ENCODE measurements at regions not wholly inside any gene's neighbourhood (a gene's known extent, or its start where the extent isn't known, plus 50 kb on each side); places are given as distances from the start of the nearest gene placed in this dataset.

DNA sequence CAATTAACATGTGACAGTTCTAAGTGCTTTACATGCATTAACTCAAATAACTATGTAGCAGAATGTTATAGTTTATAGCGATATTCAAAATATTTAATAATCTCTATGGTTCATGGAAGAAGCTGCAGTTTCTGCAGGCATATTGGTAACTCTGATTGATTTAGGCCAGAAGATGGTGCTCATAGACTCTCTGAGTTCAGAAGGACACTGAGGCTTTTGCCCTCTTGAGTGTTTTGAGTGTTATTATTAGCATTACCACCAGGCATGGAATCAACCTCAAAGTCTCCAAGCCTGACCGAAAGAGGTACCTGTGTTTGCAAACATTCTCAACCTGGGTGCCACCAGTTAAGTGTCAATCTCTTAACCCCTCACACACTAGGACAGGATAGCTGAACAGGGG lies 792.3 kb upstream of the PCDH7 start:
- DNase-seq (no peak), ATAC-seq (no peak)
- peaks cover 6% of the 10 kb centered on the region for H3K9me3 Mint-ChIP-seq
- H3K36me3 Mint-ChIP-seq (ENCODE audit: low read depth): no peaks in the 10 kb centered on the region
- no peaks in the 10 kb centered on the region for H3K27me3 Mint-ChIP-seq
- H3K27ac Mint-ChIP-seq: no peak overlapping the region
- H3K4me3 Mint-ChIP-seq: no peak overlapping the region
- no peaks in the 10 kb centered on the region for H3K4me1 Mint-ChIP-seq

DNA sequence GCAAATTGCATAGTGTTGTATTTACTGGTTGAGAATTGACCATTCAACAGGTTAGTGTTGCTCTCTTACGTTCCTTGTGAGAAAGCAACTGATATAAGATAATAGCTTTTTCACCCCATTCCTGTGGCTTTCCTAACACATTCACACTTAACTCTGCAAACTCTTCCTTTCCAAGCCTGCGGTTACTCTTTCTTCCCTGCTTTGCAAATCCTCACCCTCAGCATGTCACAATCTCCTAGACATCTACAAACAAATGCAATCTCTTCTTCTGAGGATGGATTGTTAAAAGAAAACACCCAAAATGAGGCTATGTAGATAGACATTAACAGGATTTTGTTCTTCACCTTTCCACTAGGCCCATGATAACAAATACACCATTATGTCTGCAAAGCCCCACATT lies 771.7 kb upstream of the PCDH7 start:
- H3K4me1 Mint-ChIP-seq: no peaks in the 10 kb centered on the region
- no peaks in the 10 kb centered on the region for H3K36me3 Mint-ChIP-seq (ENCODE audit: low read depth)
- no peak overlapping the region for H3K27ac Mint-ChIP-seq
- ATAC-seq: no peak
- H3K9me3 Mint-ChIP-seq: peaks cover 16% of the 10 kb centered on the region
- H3K4me3 Mint-ChIP-seq: no peak overlapping the region
- no peak for DNase-seq
- no peaks in the 10 kb centered on the region for H3K27me3 Mint-ChIP-seq

DNA sequence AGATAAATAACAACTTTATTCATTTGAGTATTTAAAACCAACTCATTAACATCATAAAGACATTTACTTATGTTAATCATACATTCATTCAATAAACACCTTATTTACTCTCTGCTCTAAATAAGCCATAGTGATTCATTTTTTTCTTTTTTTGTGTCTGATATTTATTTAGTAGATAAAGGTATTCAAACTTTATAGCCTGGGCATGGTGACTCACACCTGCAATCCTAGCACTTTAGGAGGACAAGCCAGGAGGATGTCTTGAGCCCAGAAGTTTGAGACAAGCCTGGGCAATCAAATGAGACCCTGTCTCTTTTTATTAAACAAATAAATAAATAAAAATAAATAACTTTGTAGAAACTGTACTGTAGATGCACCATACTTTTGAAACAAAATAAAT lies 771.3 kb upstream of the PCDH7 start:
- Mint-ChIP-seq H3K36me3 (ENCODE audit: low read depth) (no peaks in the 10 kb centered on the region), H3K27ac (no peak overlapping the region), H3K9me3 (peaks cover 16% of the 10 kb centered on the region), H3K27me3 (no peaks in the 10 kb centered on the region), H3K4me1 (no peaks in the 10 kb centered on the region), H3K4me3 (no peak overlapping the region)
- DNase-seq (no peak), ATAC-seq (no peak)

DNA sequence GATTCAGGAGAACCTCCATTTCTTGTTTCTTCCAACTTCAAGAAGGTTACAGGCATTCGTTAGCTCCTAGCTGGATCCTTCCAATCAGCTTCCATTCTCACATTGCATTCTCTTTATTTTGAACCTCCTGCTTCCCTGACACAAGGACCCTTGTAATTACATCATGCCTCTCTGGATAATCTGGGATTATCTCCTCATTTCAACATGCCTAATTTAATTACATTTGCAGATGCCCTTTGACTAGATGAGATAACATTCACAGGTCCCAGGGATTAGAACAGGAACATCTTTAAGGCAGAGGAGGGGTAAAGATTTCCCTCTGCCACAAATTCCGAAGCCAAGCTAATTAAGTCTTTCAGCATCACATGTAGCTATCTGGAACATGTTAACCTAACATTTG lies 753.8 kb upstream of the PCDH7 start:
- Mint-ChIP-seq H3K9me3 (no peaks in the 10 kb centered on the region), H3K4me1 (no peaks in the 10 kb centered on the region), H3K27ac (no peak overlapping the region), H3K4me3 (no peak overlapping the region), H3K27me3 (no peaks in the 10 kb centered on the region), H3K36me3 (ENCODE audit: low read depth) (no peaks in the 10 kb centered on the region)
- DNase-seq: no peak
- ATAC-seq: no peak

DNA sequence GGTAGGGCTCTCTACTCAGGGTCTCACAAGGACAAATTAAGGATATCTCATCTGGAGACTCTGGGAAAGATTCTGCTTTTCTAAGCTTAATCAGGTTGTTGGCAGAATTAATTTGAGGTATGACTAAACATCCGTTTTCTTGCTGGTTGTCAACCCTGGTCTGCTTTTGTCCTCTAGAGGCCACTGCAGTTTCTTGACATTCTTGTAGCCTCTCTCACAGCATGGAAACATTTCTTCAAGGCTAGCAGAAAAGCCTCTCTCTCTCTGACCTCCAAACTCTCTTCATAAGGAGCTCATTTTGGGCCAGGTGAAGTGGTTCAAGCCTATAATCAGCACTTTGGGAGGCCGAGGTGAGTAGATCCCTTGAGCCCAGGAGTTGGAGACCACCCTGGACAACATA lies 749.5 kb upstream of the PCDH7 start:
- Mint-ChIP-seq H3K27ac (no peak overlapping the region), H3K4me3 (no peak overlapping the region), H3K4me1 (no peaks in the 10 kb centered on the region), H3K9me3 (peaks cover 4% of the 10 kb centered on the region), H3K36me3 (ENCODE audit: low read depth) (no peaks in the 10 kb centered on the region), H3K27me3 (no peaks in the 10 kb centered on the region)
- no peak for DNase-seq
- no peak for ATAC-seq

DNA sequence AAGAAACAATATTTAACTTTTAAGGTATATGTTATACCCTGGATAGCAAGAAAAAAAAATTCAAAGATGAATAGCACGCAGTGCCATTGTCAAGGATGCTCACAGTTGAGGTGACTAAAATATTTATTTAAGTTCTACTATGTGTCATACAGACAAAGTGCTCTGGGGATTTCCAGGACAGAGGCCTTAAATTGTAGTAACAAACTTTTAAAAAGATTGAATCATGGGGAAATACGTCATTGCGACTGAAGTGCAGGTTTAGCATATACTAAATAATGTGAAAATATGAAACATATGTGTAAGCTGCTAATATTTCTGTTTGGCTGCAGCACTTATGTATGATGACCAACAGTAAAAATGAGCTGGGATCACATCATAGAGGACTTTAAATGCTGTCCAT lies 748.0 kb upstream of the PCDH7 start:
- Mint-ChIP-seq H3K27me3 (no peaks in the 10 kb centered on the region), H3K27ac (no peak overlapping the region), H3K4me3 (no peak overlapping the region), H3K4me1 (no peaks in the 10 kb centered on the region), H3K9me3 (peaks cover 8% of the 10 kb centered on the region), H3K36me3 (ENCODE audit: low read depth) (no peaks in the 10 kb centered on the region)
- ATAC-seq (no peak), DNase-seq (no peak)

DNA sequence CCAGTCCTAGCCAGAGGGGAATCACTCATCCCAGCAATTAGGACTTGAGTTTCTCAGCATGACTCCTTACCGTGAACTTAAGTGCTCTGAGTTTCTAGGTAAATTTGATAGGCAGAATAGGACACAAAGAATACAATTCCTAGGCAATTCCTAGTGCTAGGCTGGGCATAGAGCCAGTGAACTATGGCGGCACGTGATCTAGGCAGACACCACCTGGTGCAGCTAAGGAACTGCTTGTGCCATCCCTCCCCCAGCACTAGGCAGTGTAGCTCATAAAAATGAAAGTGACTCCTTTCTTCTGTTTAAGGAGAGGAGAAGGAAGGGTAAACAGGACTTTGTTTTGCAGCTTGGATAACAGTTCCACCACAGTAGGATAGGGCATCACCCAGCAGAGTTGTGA lies 736.3 kb upstream of the PCDH7 start:
- Mint-ChIP-seq H3K27me3 (no peaks in the 10 kb centered on the region), H3K4me3 (no peak overlapping the region), H3K27ac (no peak overlapping the region), H3K4me1 (no peaks in the 10 kb centered on the region), H3K36me3 (ENCODE audit: low read depth) (no peaks in the 10 kb centered on the region), H3K9me3 (no peaks in the 10 kb centered on the region)
- ATAC-seq (no peak), DNase-seq (no peak)

DNA sequence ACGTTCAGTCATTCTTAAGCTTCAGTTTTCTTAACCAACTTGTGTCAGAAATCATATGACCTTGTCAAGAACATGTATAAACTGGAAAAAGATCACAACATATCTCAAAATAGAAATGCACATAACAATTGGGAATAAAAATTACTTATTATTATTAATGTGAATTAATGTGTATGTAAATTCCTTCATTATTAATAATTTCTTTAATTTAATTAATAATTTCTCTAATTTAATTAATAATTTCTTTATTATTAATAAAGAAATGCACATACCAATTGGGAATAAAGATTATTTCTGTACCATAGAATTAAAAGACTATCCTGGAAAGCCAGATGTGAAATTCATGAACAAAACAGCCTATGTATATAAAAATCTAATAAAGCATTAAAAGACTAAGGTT lies 718.5 kb upstream of the PCDH7 start:
- no peak for DNase-seq
- Mint-ChIP-seq H3K4me3 (no peak overlapping the region), H3K27ac (no peak overlapping the region), H3K4me1 (no peaks in the 10 kb centered on the region), H3K36me3 (ENCODE audit: low read depth) (no peaks in the 10 kb centered on the region), H3K27me3 (no peaks in the 10 kb centered on the region), H3K9me3 (peaks cover 14% of the 10 kb centered on the region)
- ATAC-seq: no peak

DNA sequence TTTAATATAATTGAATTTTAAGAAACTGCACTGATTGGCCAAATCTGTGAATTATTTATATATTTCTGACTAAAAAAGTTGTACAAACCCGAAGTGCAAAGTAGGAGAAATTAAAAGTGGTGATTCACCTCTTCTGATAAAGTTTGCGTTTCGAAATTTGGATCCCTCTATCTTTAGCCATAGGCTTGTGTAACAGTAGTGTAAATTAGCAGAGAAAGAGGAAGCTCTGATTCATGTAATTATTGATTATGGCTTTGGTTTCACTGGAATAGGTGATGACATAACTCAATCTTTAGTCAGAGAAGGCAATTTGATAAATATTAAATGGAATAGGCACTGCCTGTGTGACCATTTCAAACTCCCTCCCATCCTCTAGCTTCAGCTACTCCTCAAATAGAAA lies 717.8 kb upstream of the PCDH7 start:
- no peaks in the 10 kb centered on the region for H3K36me3 Mint-ChIP-seq (ENCODE audit: low read depth)
- H3K27me3 Mint-ChIP-seq: no peaks in the 10 kb centered on the region
- H3K9me3 Mint-ChIP-seq: peaks cover 20% of the 10 kb centered on the region
- no peak overlapping the region for H3K4me3 Mint-ChIP-seq
- H3K4me1 Mint-ChIP-seq: no peaks in the 10 kb centered on the region
- ATAC-seq (no peak), DNase-seq (no peak)
- no peak overlapping the region for H3K27ac Mint-ChIP-seq

DNA sequence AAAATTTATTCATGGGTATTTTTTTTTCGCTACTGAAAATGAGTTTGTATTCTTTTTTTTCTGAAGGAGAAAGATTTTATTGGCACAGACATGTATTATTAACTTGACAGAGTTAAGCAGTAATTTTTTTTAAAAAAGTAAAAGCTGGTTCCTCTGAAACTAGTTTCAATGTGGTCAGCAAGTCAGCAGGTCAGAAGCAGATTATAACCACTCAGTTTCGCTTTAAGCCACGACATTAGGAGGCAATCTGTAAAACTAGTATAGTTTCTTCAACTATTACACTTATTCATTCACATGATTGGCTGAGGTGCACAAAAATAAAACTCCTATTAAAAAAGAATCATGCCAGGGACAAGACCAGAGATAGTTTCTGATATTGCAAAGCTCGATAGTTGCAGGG lies 714.2 kb upstream of the PCDH7 start:
- H3K27me3 Mint-ChIP-seq: no peaks in the 10 kb centered on the region
- H3K27ac Mint-ChIP-seq: no peak overlapping the region
- H3K4me3 Mint-ChIP-seq: no peak overlapping the region
- no peaks in the 10 kb centered on the region for H3K36me3 Mint-ChIP-seq (ENCODE audit: low read depth)
- DNase-seq: no peak
- peaks cover 23% of the 10 kb centered on the region for H3K9me3 Mint-ChIP-seq
- H3K4me1 Mint-ChIP-seq: no peaks in the 10 kb centered on the region
- no peak for ATAC-seq

DNA sequence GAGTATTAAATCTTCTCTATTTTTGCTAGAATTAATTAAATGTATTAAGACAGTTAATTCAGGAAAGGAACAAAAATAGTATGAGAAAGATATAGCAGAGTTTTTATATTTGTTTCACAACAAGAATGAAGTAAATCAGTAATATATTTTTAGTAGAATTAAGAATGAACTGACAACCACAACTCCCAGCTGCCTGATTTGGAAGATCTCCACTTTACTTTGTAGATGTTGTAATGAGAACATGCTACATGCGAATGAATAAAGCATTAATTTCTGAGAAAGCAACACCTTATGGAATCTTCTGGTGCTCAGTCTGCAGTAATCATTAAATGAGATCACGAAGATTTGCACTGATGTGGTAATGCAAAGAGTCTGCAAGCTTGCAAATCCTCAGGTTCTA lies 695.6 kb upstream of the PCDH7 start:
- DNase-seq (no peak), ATAC-seq (no peak)
- Mint-ChIP-seq H3K36me3 (ENCODE audit: low read depth) (no peaks in the 10 kb centered on the region), H3K4me1 (no peaks in the 10 kb centered on the region), H3K4me3 (no peak overlapping the region), H3K9me3 (peaks cover 14% of the 10 kb centered on the region), H3K27me3 (no peaks in the 10 kb centered on the region), H3K27ac (no peak overlapping the region)

DNA sequence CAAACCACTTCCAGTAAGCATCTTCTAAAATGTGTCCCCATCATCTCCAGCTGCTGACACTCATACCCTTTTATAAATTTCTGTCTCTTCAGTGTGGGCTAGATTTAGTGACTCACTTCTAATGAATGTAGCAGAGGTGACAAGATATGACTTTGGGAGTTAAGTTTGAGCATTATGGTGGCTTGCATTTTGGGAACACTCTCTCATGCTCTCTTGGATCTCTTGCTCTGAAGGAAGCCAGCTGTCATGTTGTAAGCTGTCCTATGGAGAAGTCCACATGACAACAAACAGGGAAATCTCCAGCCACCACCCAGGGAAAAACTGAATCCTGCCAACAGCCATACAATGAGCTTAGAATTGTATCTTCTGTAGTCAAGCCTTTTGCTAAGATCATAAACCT lies 691.3 kb upstream of the PCDH7 start:
- ATAC-seq: no peak
- Mint-ChIP-seq H3K27me3 (no peaks in the 10 kb centered on the region), H3K9me3 (peaks cover 12% of the 10 kb centered on the region), H3K4me1 (no peaks in the 10 kb centered on the region), H3K36me3 (ENCODE audit: low read depth) (no peaks in the 10 kb centered on the region), H3K4me3 (no peak overlapping the region), H3K27ac (no peak overlapping the region)
- no peak for DNase-seq

DNA sequence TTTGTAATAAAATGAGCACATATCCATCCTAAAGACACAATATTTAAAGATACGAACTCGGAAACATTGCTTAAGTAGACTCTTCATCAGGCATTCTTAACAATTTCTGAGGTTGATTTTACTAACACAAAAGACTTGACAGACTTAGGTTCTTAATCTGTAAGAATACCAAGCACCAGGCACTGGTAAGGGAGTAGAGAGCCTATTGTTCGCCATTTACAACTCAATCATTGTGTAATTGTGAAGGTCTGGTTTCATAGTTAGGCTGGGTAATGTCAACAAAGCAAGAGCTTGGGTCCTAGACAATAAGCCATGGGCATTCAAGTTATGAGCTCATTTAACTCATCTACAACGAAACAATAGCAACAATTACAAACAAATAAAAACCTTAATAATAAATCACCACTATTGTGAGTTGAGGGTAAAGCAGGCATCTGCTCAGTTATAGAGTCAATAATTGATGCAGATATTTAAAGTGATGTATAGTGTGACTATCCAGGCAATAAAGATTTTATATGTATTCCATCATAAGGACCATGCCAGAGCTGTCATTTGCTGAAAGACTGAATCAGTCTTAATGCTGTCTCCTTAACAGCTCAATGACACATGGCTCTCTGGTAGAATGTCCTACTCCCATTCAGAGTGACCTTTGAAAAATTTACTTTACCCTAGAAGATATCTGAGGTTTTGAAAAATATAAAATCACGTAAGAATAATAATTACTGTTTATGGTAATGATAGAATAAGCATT lies 664.0 kb upstream of the PCDH7 start:
- Mint-ChIP-seq H3K27me3 (no peaks in the 10 kb centered on the region), H3K27ac (no peak overlapping the region), H3K4me3 (no peak overlapping the region), H3K9me3 (peaks cover 13% of the 10 kb centered on the region), H3K4me1 (no peaks in the 10 kb centered on the region), H3K36me3 (ENCODE audit: low read depth) (no peaks in the 10 kb centered on the region)
- DNase-seq: no peak
- no peak for ATAC-seq

DNA sequence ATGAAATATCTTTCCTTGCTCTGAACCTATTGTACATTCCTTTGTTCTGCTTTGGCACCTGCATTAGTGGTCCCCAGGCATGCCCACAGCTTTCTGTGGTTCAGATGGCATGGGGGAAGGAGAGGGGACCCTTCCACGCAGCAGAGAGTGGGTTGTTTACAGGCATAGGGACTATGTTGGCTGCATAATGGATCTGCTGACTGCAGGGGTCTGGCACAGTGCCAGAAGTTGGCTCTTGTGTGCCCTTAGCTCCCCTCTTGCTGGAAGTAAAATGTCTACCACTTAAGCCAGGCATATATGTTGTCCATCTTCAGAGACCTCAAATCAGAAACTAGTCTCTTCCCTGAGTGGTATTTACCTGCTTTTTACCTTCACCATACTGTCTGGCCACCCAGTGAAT lies 651.9 kb upstream of the PCDH7 start:
- Mint-ChIP-seq H3K36me3 (ENCODE audit: low read depth) (no peaks in the 10 kb centered on the region), H3K27me3 (no peaks in the 10 kb centered on the region), H3K4me1 (no peaks in the 10 kb centered on the region), H3K27ac (no peak overlapping the region), H3K9me3 (peaks cover 21% of the 10 kb centered on the region), H3K4me3 (no peak overlapping the region)
- no peak for ATAC-seq
- DNase-seq: no peak

DNA sequence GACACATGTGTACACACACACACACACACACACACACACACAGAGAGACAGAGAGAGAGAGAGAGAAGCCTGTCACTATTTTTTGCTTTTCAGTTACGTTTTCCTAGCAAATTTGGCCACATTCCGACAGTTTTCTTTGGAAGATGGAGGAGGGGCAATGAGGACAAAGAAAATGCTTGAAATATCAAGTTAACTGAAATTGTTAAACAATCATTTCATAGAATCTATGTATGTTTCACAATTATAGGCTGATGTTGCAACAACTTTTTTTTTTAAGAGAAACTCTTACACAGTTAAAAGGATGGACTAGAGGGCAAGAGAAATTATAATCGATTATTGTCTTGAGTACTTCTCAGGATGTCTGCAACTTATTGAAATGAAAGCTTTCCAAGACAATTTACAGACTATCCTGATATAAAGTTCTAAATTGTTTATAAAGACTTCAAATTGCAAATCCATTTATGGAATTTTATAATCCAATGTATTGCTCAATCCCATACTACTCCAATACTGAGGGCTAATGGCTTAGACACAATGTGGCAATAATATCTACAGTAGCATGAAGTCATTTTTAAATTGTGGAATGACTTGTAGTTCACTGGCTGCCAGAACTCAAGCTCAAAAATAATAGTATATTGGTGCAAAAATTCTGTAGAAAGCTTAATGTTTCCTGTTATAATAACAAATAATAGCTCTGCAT lies 647.0 kb upstream of the PCDH7 start:
- peaks cover 24% of the 10 kb centered on the region for H3K9me3 Mint-ChIP-seq

More for the DNA sequence above, 647.0 kb upstream of the PCDH7 start:
- ATAC-seq (no peak), DNase-seq (no peak)
- H3K27me3 Mint-ChIP-seq: no peaks in the 10 kb centered on the region
- H3K36me3 Mint-ChIP-seq (ENCODE audit: low read depth): no peaks in the 10 kb centered on the region
- no peak overlapping the region for H3K4me3 Mint-ChIP-seq
- no peak overlapping the region for H3K27ac Mint-ChIP-seq
- H3K4me1 Mint-ChIP-seq: no peaks in the 10 kb centered on the region

All from activated naive CD8-positive, alpha-beta T cell treated with anti-CD3 and anti-CD28 coated beads, Interleukin-2, amount 50 U/mL, for 24 hours (primary cell).